SK-N-MC (cell line): ENCODE measurements at regions not wholly inside any gene's neighbourhood (a gene's known extent, or its start where the extent isn't known, plus 50 kb on each side); places are given as distances from the start of the nearest gene placed in this dataset.

ENCODE experiments used
- DNase-seq: peaks from one replicate; pipeline ENCODE4 v3.0.0-alpha.2; 2011; ENCODE audit warnings: low read depth, low spot score
- H3K27ac ChIP-seq: fragments of 200-600 bp; sonication (generic); 2 replicates; pipeline ENCODE4 v1.5.1; 2016; ENCODE audit warnings: mixed run types
- H3K36me3 ChIP-seq: fragments of 200-600 bp; sonication (generic); 2 replicates; pipeline ENCODE4 v1.6.1; 2017; ENCODE audit warnings: antibody characterized with exemption, low read length, mixed read lengths; ENCODE audit not compliant: insufficient read depth
- H3K4me3 ChIP-seq: fragments of 200-600 bp; sonication (generic); 2 replicates; pipeline ENCODE4 v1.5.1; 2016
- H3K9ac ChIP-seq: fragments of 200-600 bp; sonication (generic); 2 replicates; pipeline ENCODE4 v1.8.0; 2017; ENCODE audit warnings: mixed run types, mixed read lengths; ENCODE audit not compliant: insufficient read length
- H3K9me3 ChIP-seq: fragments of 200-600 bp; sonication (generic); 2 replicates; pipeline ENCODE4 v1.6.1; 2017; ENCODE audit warnings: low read depth, mild to moderate bottlenecking, antibody characterized with exemption, low read length, moderate library complexity, mixed read lengths
- EZH2 ChIP-seq: fragments of 200-600 bp; sonication (generic); IDR thresholded peaks from one replicate; pipeline ENCODE4 v1.6.1; 2017; ENCODE audit warnings: antibody characterized with exemption
- FOXP2 ChIP-seq: optimal IDR thresholded peaks from 2 replicates; pipeline ENCODE3; 2011; ENCODE audit warnings: mild to moderate bottlenecking, moderate library complexity; ENCODE audit not compliant: insufficient read depth; ENCODE audit errors: extremely low read length, control extremely low read depth
- POLR2AphosphoS5 ChIP-seq: IDR thresholded peaks from 2 replicates; pipeline ENCODE4 v1.6.1; 2012; ENCODE audit warnings: mild to moderate bottlenecking, low read depth, low read length, borderline replicate concordance

- Histone ChIP-seq H3K4me3 (no peak overlapping the region), H3K27ac (no peak overlapping the region), H3K36me3 (no peaks in the 10 kb centered on the region), H3K9ac (no peak overlapping the region), H3K9me3 (no peaks in the 10 kb centered on the region)
- TF ChIP-seq POLR2AphosphoS5 = no peak
- TF ChIP-seq FOXP2 = no peak
- TF ChIP-seq EZH2 = no peak
- no peak for DNase-seq
These were observed 115.0 kb upstream of the LHCGR start for GRCh38 chr2:48870503-48870902.

- Histone ChIP-seq H3K36me3 (no peaks in the 10 kb centered on the region), H3K27ac (no peak overlapping the region), H3K9ac (no peak overlapping the region), H3K4me3 (no peak overlapping the region), H3K9me3 (no peaks in the 10 kb centered on the region)
- no peak for DNase-seq
- TF ChIP-seq EZH2 (no peak), FOXP2 (no peak), POLR2AphosphoS5 (no peak)
These were observed 110.2 kb upstream of the LHCGR start for GRCh38 chr2:48865704-48866103.

GRCh38 chr2:48860380-48860779 is 104.9 kb upstream of the LHCGR start:
- DNase-seq = no peak
- Histone ChIP-seq H3K4me3 (no peak overlapping the region), H3K9me3 (no peaks in the 10 kb centered on the region), H3K27ac (no peak overlapping the region), H3K36me3 (no peaks in the 10 kb centered on the region), H3K9ac (no peak overlapping the region)
- TF ChIP-seq FOXP2 (no peak), EZH2 (no peak), POLR2AphosphoS5 (no peak)

- no peaks in the 10 kb centered on the region for H3K9me3 ChIP-seq
- TF ChIP-seq POLR2AphosphoS5 (no peak), EZH2 (no peak), FOXP2 (no peak)
- DNase-seq = no peak
- H3K4me3 ChIP-seq = no peak overlapping the region
- no peak overlapping the region for H3K27ac ChIP-seq
- no peak overlapping the region for H3K9ac ChIP-seq
- no peaks in the 10 kb centered on the region for H3K36me3 ChIP-seq
These were observed 101.1 kb upstream of the LHCGR start for GRCh38 chr2:48856657-48857056.

GRCh38 chr2:48856144-48856543 is 100.6 kb upstream of the LHCGR start:
- Histone ChIP-seq H3K9me3 (no peaks in the 10 kb centered on the region), H3K36me3 (no peaks in the 10 kb centered on the region), H3K27ac (no peak overlapping the region), H3K4me3 (no peak overlapping the region), H3K9ac (no peak overlapping the region)
- TF ChIP-seq FOXP2 (no peak), EZH2 (no peak), POLR2AphosphoS5 (no peak)
- no peak for DNase-seq

DNA sequence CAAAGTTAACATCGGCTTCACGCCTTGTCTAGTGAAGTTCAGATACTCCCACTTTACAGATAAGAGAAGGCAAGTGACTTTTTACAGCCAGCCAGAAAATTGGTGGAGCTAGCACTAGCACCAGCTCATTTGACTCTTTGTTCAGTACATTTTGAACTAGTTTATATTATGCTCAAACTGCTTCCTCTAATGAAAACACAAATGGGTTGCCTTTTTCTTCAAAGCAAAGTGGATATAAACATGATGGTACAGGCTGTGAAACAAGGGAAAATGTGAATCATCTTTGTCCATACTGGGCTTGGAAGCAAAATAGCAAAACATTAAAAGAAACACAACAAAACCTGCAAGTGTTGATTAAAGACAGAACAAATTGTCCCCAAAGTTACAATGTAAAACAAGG is 99.6 kb upstream of the LHCGR start:
- no peak for DNase-seq
- no peak overlapping the region for H3K27ac ChIP-seq
- TF ChIP-seq POLR2AphosphoS5 = no peak
- TF ChIP-seq FOXP2 = no peak
- TF ChIP-seq EZH2 = no peak
- H3K9me3 ChIP-seq = no peaks in the 10 kb centered on the region
- no peaks in the 10 kb centered on the region for H3K36me3 ChIP-seq
- no peak overlapping the region for H3K9ac ChIP-seq
- no peak overlapping the region for H3K4me3 ChIP-seq

- H3K4me3 ChIP-seq = no peak overlapping the region
- H3K9me3 ChIP-seq = no peaks in the 10 kb centered on the region
- H3K27ac ChIP-seq = no peak overlapping the region
- no peaks in the 10 kb centered on the region for H3K36me3 ChIP-seq
- no peak for DNase-seq
- TF ChIP-seq FOXP2 (no peak), POLR2AphosphoS5 (no peak), EZH2 (no peak)
- no peak overlapping the region for H3K9ac ChIP-seq
These were observed 99.2 kb upstream of the LHCGR start for GRCh38 chr2:48854681-48855080.

DNA sequence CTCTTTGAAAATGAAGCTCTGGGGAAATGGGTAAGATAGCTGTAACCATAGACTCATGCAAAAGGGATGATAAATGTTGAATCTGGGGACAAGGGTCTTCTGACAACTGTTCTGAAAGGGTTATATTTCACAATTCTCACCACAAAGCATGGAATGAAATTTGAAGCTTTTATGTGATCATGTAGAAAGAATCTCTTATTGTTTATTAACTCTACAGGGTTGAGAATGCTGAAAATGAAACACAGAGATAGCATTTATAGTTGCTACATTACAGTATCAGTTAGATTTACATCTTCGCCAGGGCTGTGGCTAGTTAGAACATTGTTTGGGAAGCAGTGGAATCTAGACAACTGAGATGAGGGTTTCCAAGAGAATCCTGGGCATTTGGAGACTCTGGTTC is 97.4 kb upstream of the LHCGR start:
- no peak overlapping the region for H3K9ac ChIP-seq
- no peak for DNase-seq

DNA sequence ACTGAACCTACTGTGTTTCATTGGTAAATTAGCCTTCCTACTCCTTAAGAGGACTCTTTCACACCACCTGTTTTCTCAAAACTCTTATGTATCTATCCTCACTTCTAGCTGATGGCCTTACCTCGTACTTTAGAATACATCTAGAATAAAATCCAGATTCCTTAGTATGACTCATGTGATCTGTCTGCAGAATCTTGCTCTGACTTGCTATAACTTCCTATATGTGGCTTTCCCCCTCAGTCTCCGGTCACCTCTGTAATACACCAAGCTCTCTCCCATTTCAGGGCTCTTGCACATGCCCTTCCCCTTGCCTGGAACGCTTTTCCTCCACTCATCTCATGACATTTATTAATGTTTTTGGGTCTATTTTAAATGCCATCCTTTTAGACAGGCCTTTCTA is 95.6 kb upstream of the LHCGR start:
- no peaks in the 10 kb centered on the region for H3K9me3 ChIP-seq
- H3K36me3 ChIP-seq = no peaks in the 10 kb centered on the region
- no peak overlapping the region for H3K4me3 ChIP-seq
- H3K27ac ChIP-seq = no peak overlapping the region
- no peak overlapping the region for H3K9ac ChIP-seq
- DNase-seq = no peak
- TF ChIP-seq POLR2AphosphoS5 = no peak
- no peak for TF ChIP-seq FOXP2
- no peak for TF ChIP-seq EZH2

More for the DNA sequence above, 97.4 kb upstream of the LHCGR start:
- Histone ChIP-seq H3K36me3 (no peaks in the 10 kb centered on the region), H3K9me3 (no peaks in the 10 kb centered on the region), H3K4me3 (no peak overlapping the region), H3K27ac (no peak overlapping the region)
- TF ChIP-seq EZH2 (no peak), POLR2AphosphoS5 (no peak)

DNA sequence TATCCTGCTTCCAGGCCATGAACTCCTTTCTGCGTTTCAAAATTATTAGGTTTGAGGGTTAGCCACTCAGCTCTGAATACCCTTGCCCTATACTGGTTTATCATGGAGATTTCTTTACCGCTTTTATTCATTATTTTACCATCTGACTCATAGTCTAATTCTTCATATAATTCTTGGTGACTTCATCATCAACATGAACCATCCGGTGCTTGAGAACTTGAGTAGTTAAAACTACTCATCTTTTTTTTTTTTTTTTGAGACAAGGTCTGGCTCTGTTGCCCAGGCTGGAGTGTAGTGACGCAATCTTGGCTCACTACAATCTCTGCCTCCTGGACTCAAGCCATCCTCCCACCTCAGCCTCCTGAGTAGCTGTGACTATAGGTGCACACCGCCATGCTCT is 94.2 kb upstream of the LHCGR start:
- no peaks in the 10 kb centered on the region for H3K36me3 ChIP-seq
- H3K9me3 ChIP-seq = no peaks in the 10 kb centered on the region
- TF ChIP-seq FOXP2 = no peak
- no peak for TF ChIP-seq EZH2
- no peak for TF ChIP-seq POLR2AphosphoS5
- no peak for DNase-seq
- no peak overlapping the region for H3K4me3 ChIP-seq
- H3K9ac ChIP-seq = no peak overlapping the region
- no peak overlapping the region for H3K27ac ChIP-seq
